Naive B cell (primary cell): ENCODE measurements at regions not wholly inside any gene's neighbourhood (a gene's known extent, or its start where the extent isn't known, plus 50 kb on each side); places are given as distances from the start of the nearest gene placed in this dataset.
A peak's percentile ranks its signal among the peaks of the same experiment; 100 is the strongest.
"Not testable (repeated sequence)": the region's sequence is repeated elsewhere in the genome, so short reads cannot be mapped to it uniquely, and the experiment has no call there.

Experiments used
- ATAC-seq, 2 donors: fragments of 150-1000 bp; cut with Tn5 transposase; 2 replicates each; pipeline ENCODE4 v1.10.0; 2021; ENCODE audit warnings: low read depth in 2 of 2, mild to moderate bottlenecking in 2 of 2, moderate library complexity in 2 of 2
- DNase-seq: peaks from one replicate; pipeline ENCODE4 v3.0.0; 2022
- H3K27ac Mint-ChIP-seq, 6 donors: one replicate each; pipeline ENCODE4 v1.8.0; 2020 to 2022; ENCODE audit warnings: mild to moderate bottlenecking in 6 of 6, mixed read lengths in 6 of 6, moderate library complexity in 5 of 6, inconsistent platforms in 2 of 6
- H3K27me3 Mint-ChIP-seq, 3 donors: one replicate each; pipeline ENCODE4 v1.8.0; 2021 to 2022; ENCODE audit warnings: mixed read lengths in 3 of 3, mild to moderate bottlenecking in 1 of 3
- H3K36me3 Mint-ChIP-seq, 2 donors: one replicate each; pipeline ENCODE4 v1.8.0; 2020 to 2022; ENCODE audit warnings: mixed read lengths in 2 of 2, inconsistent platforms in 1 of 2, mild to moderate bottlenecking in 1 of 2
- H3K4me1 Mint-ChIP-seq, 3 donors: one replicate each; pipeline ENCODE4 v1.8.0; 2020 to 2022; ENCODE audit warnings: mixed read lengths in 3 of 3, inconsistent platforms in 1 of 3, mild to moderate bottlenecking in 1 of 3, moderate library complexity in 1 of 3
- H3K4me3 Mint-ChIP-seq, 8 donors: one replicate each; pipeline ENCODE4 v1.8.0; 2020 to 2022; ENCODE audit warnings: mild to moderate bottlenecking in 8 of 8, mixed read lengths in 8 of 8, moderate library complexity in 8 of 8, inconsistent platforms in 2 of 8
- H3K9me3 Mint-ChIP-seq, 7 donors: one replicate each; pipeline ENCODE4 v1.8.0; 2020 to 2022; ENCODE audit warnings: mixed read lengths in 7 of 7, mild to moderate bottlenecking in 5 of 7, inconsistent platforms in 2 of 7, moderate library complexity in 1 of 7

GRCh38 chr13:52565324-52565723 lies 76.9 kb upstream of the HNRNPA1L2 start:
- not testable (repeated sequence) for H3K27ac Mint-ChIP-seq, H3K4me3 Mint-ChIP-seq, H3K27me3 Mint-ChIP-seq, DNase-seq, H3K9me3 Mint-ChIP-seq, H3K36me3 Mint-ChIP-seq, H3K4me1 Mint-ChIP-seq
- peak in 1 of 2 donors; percentile 57 for ATAC-seq

DNA sequence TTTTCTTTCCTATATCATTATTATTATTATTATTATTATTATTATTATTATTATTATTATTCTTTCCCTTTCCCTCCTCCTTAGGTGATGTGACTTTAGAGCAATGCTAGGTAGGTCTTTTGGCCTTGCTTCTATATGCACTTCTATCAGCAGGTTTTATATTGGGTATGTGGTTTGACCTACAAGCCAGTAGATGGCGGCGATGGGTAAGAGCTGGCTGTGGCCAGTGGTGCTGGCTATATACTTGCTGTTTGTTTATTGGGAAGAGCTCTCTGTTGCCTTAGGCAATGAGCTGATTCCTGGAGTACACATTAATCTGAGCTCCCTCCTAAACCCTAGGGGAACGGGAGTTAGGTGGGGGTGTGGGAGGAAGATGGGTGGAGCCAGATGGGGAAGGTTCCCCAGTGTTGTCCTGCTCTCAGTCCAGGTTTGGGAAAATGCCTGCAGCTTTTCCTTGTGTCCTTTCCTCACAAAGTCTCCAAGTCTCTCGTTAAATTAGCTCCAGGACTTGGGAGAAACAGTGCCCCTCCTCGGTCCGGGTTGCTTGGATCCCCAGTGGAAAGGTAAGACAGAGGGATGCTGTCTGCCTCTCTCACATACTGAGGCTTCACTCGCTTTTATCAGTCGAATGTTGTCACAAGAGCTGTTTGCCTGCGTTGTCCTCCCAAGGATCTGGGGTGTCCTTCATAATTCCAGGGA lies 72.2 kb upstream of the HNRNPA1L2 start:
- H3K27me3 Mint-ChIP-seq, H3K4me1 Mint-ChIP-seq, H3K36me3 Mint-ChIP-seq, H3K27ac Mint-ChIP-seq, H3K4me3 Mint-ChIP-seq, H3K9me3 Mint-ChIP-seq: not testable (repeated sequence)
- ATAC-seq (peak; percentile 43 to 52), DNase-seq (peak; percentile 1)

DNA sequence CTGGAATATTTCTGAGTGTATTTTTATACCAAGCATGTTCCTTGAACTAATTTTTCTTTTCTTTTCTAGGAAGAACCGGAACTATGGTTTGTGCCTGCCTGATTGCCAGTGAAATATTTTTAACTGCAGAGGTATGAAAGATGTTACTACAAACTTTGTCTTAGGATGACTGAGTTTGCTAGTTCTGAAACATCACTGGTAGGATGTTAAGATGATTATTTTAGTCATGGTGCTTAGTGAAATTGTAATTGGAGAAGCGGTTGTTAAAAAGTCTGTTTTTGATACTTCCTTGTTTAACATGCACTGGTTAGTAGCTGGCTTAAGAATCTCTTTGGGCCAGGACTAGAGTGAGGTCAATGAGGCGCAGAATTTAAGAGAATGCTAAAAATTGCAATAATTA lies 71.1 kb upstream of the HNRNPA1L2 start:
- H3K36me3 Mint-ChIP-seq, H3K4me3 Mint-ChIP-seq, H3K4me1 Mint-ChIP-seq, H3K27me3 Mint-ChIP-seq, ATAC-seq, H3K27ac Mint-ChIP-seq, H3K9me3 Mint-ChIP-seq, DNase-seq: not testable (repeated sequence)

GRCh38 chr13:52582962-52583361 lies 59.3 kb upstream of the HNRNPA1L2 start:
- DNase-seq, H3K9me3 Mint-ChIP-seq, H3K36me3 Mint-ChIP-seq, H3K27me3 Mint-ChIP-seq, H3K4me1 Mint-ChIP-seq, H3K4me3 Mint-ChIP-seq, ATAC-seq, H3K27ac Mint-ChIP-seq: not testable (repeated sequence)
